ACC112 (cell line): ENCODE measurements at regions not wholly inside any gene's neighbourhood (a gene's known extent, or its start where the extent isn't known, plus 50 kb on each side); places are given as distances from the start of the nearest gene placed in this dataset.
"Not testable (repeated sequence)": the region's sequence is repeated elsewhere in the genome, so short reads cannot be mapped to it uniquely, and the experiment has no call there.

Experiments used
- H2AFZ ChIP-seq: fragments of 200-600 bp; sonication (generic); one replicate; pipeline ENCODE4 v1.6.0; 2017; ENCODE audit warnings: antibody characterized with exemption, low read length; ENCODE audit not compliant: unreplicated experiment
- H3K27ac ChIP-seq: fragments of 200-600 bp; sonication (generic); 2 replicates; pipeline ENCODE4 v1.5.1; 2014; ENCODE audit warnings: low read depth, mild to moderate bottlenecking, antibody characterized with exemption, low read length, moderate library complexity
- H3K27me3 ChIP-seq: fragments of 200-600 bp; sonication (generic); 2 replicates; pipeline ENCODE4 v1.6.1; 2014; ENCODE audit warnings: mild to moderate bottlenecking, antibody characterized with exemption, low read length, moderate library complexity, mixed read lengths; ENCODE audit not compliant: insufficient read depth
- H3K36me3 ChIP-seq: fragments of 200-600 bp; sonication (generic); 2 replicates; pipeline ENCODE4 v1.6.1; 2016; ENCODE audit warnings: mild to moderate bottlenecking, antibody characterized with exemption, low read length, moderate library complexity, mixed read lengths; ENCODE audit not compliant: insufficient read depth
- H3K4me1 ChIP-seq: fragments of 200-600 bp; sonication (generic); one replicate; pipeline ENCODE4 v1.6.1; 2016; ENCODE audit warnings: low read length, mixed read lengths; ENCODE audit not compliant: insufficient read depth, unreplicated experiment, control insufficient read depth
- H3K4me3 ChIP-seq: fragments of 200-600 bp; sonication (generic); 2 replicates; pipeline ENCODE4 v1.5.1; 2014; ENCODE audit warnings: mild to moderate bottlenecking, low read depth, low read length
- H3K79me2 ChIP-seq: fragments of 200-600 bp; sonication (generic); one replicate; pipeline ENCODE4 v1.6.0; 2016; ENCODE audit warnings: low read length; ENCODE audit not compliant: control insufficient read depth, unreplicated experiment, insufficient read depth

DNA sequence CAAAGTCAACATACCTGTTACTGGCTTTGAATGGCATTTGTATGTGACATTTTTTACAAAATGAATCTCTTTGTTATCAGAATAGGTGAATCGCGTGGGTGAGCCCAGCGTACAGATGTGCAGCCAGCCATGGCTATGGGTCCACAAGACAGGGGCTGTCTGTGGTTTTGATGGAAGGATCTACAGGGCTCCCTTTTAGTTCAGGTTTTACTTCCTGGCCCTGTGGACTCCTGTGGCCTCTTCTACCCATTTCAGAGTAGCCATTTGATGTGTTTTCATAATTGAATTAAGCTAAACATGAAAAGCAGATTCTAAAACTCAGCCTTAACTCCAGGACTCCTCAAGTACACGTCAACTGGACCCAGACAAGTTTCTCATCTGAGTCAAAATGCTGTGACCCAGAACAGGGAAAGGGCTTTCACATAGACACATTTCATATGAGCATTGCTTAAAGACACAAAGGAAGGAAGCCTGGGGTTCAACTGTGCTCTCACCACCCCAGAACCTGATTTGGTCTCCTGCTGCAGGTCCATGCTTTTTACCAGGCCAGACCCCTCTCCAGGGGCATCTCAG is 105.3 kb upstream of the NAA20 start:
- Histone ChIP-seq H3K27me3 (no peaks in the 10 kb centered on the region), H2AFZ (no peak overlapping the region), H3K79me2 (no peaks in the 10 kb centered on the region), H3K4me1 (peaks cover 19% of the 10 kb centered on the region), H3K27ac (no peak overlapping the region), H3K4me3 (no peak overlapping the region), H3K36me3 (no peaks in the 10 kb centered on the region)

DNA sequence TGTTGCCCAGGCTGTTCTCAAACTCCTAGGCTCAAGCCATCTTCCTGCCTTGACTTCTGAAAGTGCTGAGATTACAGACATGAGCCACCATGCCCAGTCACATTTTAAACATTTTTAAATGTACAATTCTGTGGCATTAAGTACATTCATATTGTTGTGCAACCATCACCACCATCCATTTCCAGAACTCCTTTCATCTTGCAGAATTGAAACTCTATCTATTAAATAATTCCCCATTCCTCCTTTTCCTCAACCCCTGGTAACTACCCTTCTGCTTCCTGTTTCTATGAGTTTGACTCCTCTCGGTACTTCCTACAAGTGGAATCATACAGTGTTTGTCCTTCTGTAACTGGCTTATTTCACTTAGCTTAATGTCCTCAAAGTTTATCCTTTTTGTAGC is 103.8 kb upstream of the NAA20 start:
- no peaks in the 10 kb centered on the region for H3K36me3 ChIP-seq
- no peak overlapping the region for H2AFZ ChIP-seq
- no peaks in the 10 kb centered on the region for H3K27me3 ChIP-seq
- no peak overlapping the region for H3K4me3 ChIP-seq
- H3K4me1 ChIP-seq, result peaks cover 19% of the 10 kb centered on the region
- H3K27ac ChIP-seq, result no peak overlapping the region
- no peaks in the 10 kb centered on the region for H3K79me2 ChIP-seq

DNA sequence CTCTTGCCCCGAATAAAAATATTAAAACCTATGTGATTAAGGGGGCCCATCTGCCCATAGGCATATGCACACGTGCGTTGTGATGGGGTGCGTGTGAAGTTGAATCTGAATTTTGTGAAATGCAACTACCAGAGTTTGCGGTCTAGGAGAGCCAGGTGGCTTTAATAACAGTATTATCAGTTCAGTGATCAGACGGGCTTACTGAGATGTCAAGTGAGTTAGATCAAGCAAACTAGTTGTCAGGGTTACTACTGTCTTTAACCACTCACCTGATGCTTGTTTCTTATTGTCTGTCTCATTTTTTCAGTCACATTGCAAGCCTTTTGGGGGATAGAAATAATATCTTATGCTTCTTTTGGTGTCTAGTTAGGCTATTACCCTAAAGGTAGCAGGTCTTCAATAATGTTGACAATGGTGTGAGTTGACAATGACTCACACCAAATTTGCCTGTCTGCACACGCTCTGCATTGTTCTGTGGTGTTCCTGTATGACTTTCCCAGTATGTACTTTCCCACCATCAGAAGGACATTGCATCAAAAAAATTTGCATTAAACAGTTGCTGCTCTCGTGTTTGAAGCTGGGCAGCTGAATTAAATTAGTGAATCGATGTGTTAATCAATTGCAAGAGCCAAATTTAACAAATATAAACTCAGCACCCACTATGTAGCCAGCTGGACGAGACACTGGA is 103.1 kb upstream of the NAA20 start:
- no peaks in the 10 kb centered on the region for H3K36me3 ChIP-seq
- peaks cover 19% of the 10 kb centered on the region for H3K4me1 ChIP-seq
- no peak overlapping the region for H2AFZ ChIP-seq
- H3K27ac ChIP-seq, result peak overlapping the region; percentile 14; the same call in 1 of the 2 replicates
- no peaks in the 10 kb centered on the region for H3K27me3 ChIP-seq
- H3K4me3 ChIP-seq, result no peak overlapping the region
- no peaks in the 10 kb centered on the region for H3K79me2 ChIP-seq

DNA sequence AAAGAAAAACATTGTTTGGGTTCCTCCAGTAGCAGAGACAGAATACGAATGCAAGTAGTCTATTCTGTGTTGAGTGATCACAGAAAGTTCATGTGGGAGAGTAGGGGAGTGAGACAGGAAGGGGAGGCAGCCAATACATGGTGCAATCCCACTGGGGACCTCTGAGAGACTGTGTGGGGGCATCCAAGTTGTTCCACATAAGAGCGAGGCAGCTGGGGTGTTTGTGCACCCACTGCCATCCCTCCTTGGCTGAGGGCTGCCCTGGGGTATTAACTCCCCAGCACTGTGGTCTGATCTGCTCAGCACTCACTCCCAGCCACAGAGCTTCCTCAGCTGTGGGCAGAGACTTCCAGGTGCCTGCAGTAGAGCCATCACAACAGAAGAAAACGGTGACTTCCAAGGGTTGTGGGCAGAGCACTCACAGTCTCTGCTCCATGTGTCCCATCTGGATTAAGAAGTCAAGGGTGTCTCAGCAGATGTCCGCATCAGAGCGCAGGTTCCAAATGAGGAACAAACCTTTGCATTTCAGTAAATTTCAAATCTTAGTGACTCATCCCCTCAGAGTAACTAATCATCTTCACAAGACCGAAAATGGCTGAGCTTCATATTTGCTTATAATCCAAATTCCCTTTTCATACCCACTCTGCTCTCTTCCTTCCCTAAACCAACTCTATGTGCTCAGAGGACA is 101.9 kb upstream of the NAA20 start:
- H3K27me3 ChIP-seq, result no peaks in the 10 kb centered on the region
- no peak overlapping the region for H2AFZ ChIP-seq
- peaks cover 16% of the 10 kb centered on the region for H3K4me1 ChIP-seq
- H3K36me3 ChIP-seq, result no peaks in the 10 kb centered on the region
- no peaks in the 10 kb centered on the region for H3K79me2 ChIP-seq
- no peak overlapping the region for H3K4me3 ChIP-seq
- H3K27ac ChIP-seq, result no peak overlapping the region

DNA sequence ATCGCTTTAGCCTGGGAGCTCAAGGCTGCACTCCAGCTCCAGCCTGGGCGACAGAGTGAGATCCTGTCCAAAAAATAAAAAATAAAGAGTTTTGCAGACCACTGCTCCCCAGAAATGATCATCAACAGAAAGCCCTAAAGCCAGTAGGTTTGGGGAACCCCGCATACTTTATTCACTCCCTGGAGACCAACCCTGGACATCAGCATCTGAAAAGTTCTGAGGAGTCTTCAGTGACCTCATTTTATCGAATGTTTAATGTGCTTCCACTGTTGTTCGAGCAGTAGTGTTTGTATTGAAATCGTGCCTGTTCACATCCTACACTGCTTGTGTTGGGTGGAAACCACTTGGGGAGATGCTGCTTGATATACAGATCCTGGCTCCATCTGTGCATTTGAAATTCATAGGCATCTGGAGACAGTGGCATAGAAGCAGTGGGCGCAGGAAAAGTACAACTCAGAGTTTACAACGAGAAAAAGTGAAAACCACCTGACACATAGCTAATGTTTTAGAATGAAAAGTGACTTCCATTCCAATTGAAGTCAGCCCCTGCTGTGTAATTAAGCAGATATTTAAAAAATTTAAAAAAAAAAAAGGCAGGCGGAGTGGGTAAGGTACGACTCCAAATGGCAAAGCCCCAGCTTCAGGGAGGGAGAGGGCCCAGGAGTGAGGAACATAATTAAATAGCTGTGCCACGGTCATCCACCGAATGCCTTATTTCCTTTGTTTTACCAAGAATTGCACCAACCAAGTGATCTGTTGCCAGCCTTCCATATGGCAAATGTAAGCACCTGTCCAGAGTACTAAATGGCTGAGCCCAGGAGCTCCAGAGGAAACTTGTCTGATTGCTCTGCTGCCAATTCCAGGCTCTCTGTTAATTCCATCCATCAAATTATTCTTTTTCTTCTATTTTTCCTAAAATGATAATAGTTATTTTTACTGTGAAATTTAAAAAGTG is 100.4 kb upstream of the NAA20 start:
- H3K79me2 ChIP-seq, result no peaks in the 10 kb centered on the region
- H3K27me3 ChIP-seq, result no peaks in the 10 kb centered on the region
- H3K4me1 ChIP-seq, result peaks cover 16% of the 10 kb centered on the region
- H3K36me3 ChIP-seq, result no peaks in the 10 kb centered on the region
- no peak overlapping the region for H3K27ac ChIP-seq
- H2AFZ ChIP-seq, result no peak overlapping the region
- no peak overlapping the region for H3K4me3 ChIP-seq

DNA sequence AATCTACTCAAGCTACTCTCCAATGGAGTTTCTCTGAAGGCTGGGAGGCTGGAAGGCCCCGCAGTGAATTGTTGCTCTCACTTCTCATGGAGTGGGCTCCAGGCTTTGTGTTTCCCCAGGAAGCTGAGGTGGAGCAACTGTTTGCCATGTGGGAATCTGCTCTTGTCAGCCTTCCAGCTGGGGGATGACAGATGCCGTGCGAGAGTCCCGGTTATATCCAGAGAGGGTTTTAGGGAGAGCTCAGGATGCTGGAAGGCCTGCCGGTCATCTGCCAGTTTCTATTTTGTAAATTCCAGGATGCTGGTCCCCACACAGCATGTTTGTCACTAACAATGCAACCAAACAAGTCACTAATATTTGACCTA is 98.2 kb upstream of the NAA20 start:
- no peak overlapping the region for H2AFZ ChIP-seq
- no peaks in the 10 kb centered on the region for H3K36me3 ChIP-seq
- no peaks in the 10 kb centered on the region for H3K27me3 ChIP-seq
- H3K79me2 ChIP-seq, result no peaks in the 10 kb centered on the region
- no peak overlapping the region for H3K4me3 ChIP-seq
- H3K4me1 ChIP-seq, result peaks cover 11% of the 10 kb centered on the region
- no peak overlapping the region for H3K27ac ChIP-seq

- Histone ChIP-seq H3K27me3 (no peaks in the 10 kb centered on the region), H3K4me3 (no peak overlapping the region), H3K4me1 (no peaks in the 10 kb centered on the region), H3K27ac (no peak overlapping the region), H3K36me3 (no peaks in the 10 kb centered on the region), H2AFZ (no peak overlapping the region), H3K79me2 (no peaks in the 10 kb centered on the region)
Measured at GRCh38 chr20:19920381-19921138, 96.6 kb upstream of the NAA20 start.

- Histone ChIP-seq H3K27me3 (no peaks in the 10 kb centered on the region), H3K36me3 (no peaks in the 10 kb centered on the region), H3K4me1 (no peaks in the 10 kb centered on the region), H2AFZ (no peak overlapping the region), H3K79me2 (no peaks in the 10 kb centered on the region), H3K27ac (no peak overlapping the region), H3K4me3 (no peak overlapping the region)
Measured at GRCh38 chr20:19921284-19921793, 95.8 kb upstream of the NAA20 start.

DNA sequence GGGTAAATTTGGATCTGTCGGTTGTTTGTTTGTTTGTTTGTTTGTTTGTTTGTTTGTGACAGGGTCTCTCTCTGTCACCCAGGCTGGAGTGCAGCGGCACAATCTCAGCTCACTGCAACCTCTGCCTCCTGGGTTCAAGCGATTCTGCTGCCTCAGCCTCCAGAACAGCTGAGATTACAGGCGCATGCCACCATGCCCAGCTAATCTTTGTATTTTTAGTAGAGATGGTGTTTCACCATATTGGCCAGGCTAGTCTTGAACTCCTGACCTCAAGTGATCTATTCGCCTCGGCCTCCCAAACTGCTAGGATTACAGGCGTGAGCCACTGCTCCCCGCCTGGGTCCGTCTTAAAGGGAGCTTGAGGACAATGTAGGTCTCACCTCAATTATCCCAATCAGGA is 95.3 kb upstream of the NAA20 start:
- H3K79me2 ChIP-seq, H3K27me3 ChIP-seq, H3K27ac ChIP-seq, H3K36me3 ChIP-seq, H3K4me3 ChIP-seq, H3K4me1 ChIP-seq, H2AFZ ChIP-seq: not testable (repeated sequence)

DNA sequence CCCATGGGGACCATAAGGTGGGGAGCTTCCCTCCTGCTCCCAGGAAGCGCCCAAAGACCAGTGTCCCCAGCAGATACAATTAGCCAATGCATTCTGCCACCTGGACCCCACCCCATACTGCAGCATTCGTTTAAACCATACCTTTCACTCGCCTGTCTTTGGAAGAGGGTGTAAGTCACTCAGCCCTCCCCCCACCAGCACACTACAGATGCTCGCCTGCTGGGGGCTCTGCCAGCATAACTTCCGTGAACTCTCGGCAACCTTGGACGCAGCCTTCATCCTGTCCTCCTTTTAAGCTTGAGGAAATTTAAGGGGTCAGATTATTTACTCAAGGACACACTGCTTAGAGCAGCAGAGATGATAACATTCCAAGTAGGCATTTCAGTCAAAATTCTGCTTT is 94.4 kb upstream of the NAA20 start:
- Histone ChIP-seq H3K79me2 (no peaks in the 10 kb centered on the region), H3K4me1 (no peaks in the 10 kb centered on the region), H3K27me3 (no peaks in the 10 kb centered on the region), H3K36me3 (no peaks in the 10 kb centered on the region), H2AFZ (no peak overlapping the region), H3K4me3 (no peak overlapping the region), H3K27ac (no peak overlapping the region)
